ENCODE measurements at regions not wholly inside any gene's neighbourhood (a gene's known extent, or its start where the extent isn't known, plus 50 kb on each side); places are given as distances from the start of the nearest gene placed in this dataset.

DNA sequence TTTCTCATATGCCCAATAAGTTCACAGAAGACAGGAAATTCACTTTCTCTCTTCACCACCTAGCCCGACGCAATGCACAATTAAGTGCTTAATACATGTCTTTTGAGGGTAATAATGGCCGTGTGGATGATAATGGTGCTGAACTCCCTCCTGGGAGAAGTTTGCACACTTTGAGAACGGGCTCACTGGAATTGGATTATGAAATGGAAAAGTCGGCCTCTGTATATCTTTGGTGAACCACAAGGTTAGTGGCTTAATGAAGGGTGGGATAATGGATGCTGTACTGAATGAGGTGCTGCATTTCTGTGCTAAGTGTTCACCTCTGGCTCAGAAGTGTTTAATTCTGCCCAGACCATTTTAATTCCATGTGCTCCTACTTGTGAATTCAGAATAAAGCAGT, 207.5 kb downstream of the IRX2 start:
- no peak overlapping the region for H3K4me3 ChIP-seq (ENCODE audit: extremely low read depth in 1 of 4, insufficient read depth in 2 of 4, low read depth in 3 of 4, low read length in 4 of 4)
- H2AK5ac ChIP-seq (ENCODE audit: low read depth, low read length) = no peak overlapping the region
- H3K9ac ChIP-seq (replicated peaks in 1 of 4; ENCODE audit: extremely low read depth in 1 of 4, low read depth in 3 of 4, low read length in 3 of 4) = no peak overlapping the region
- H4K5ac ChIP-seq (ENCODE audit: insufficient read length, low read depth, low read length) = no peak overlapping the region
- H3K14ac ChIP-seq (ENCODE audit: insufficient read length) = no peak overlapping the region
- H3K56ac ChIP-seq (replicated peaks; ENCODE audit: insufficient read length, low read depth, low read length) = no peak overlapping the region
- H2BK5ac ChIP-seq (ENCODE audit: low read depth, low read length) = no peak overlapping the region
- WGBS, 2 experiments (ENCODE audit: extremely low coverage in 1 of 2, insufficient coverage in 1 of 2, insufficient read length in 1 of 2, insufficient replicate concordance in 2 of 2, low coverage in 1 of 2, low lambda C conversion rate in 2 of 2, missing lambda C conversion rate in 1 of 2) = 90% methylated on average over 5 of the region's 5 CpGs; no CpG with 5 or more reads in 1 of the 2 experiments
- no peaks in the 10 kb centered on the region for H3K36me3 ChIP-seq (ENCODE audit: control insufficient read depth in 2 of 4, insufficient read depth in 4 of 4, low read length in 3 of 4)
- no peak overlapping the region for H3K4ac ChIP-seq (replicated peaks; ENCODE audit: insufficient read length, low read depth, low read length)
- CTCF ChIA-PET (ENCODE audit: partially characterized antibody) = no interaction called here
- H2BK120ac ChIP-seq (replicated peaks; ENCODE audit: low read depth, low read length) = no peak overlapping the region
- H2BK12ac ChIP-seq (ENCODE audit: low read depth, low read length) = no peak overlapping the region
- no peak overlapping the region for H3K4me2 ChIP-seq (ENCODE audit: insufficient read depth in 1 of 2, low read depth in 2 of 2, low read length in 2 of 2)
- no peaks in the 10 kb centered on the region for H3K27me3 ChIP-seq (replicated peaks in 1 of 4; ENCODE audit: control insufficient read depth in 3 of 4, extremely low read depth in 1 of 4, insufficient read depth in 3 of 4, low read length in 3 of 4)
- no peak overlapping the region for H4K91ac ChIP-seq (replicated peaks; ENCODE audit: insufficient read length, low read length)
- TF ChIP-seq SP1 (IDR thresholded peaks at IDR 0.05; ENCODE audit: low read depth, low read length) (no peak), KDM4A (IDR thresholded peaks at IDR 0.05; ENCODE audit: low read depth, low read length, severe bottlenecking) (no peak)
- H3K23me2 ChIP-seq (ENCODE audit: low read depth, low read length) = peaks cover 8% of the 10 kb centered on the region
- H3K79me1 ChIP-seq (ENCODE audit: low read depth, low read length) = no peaks in the 10 kb centered on the region
- no peaks in the 10 kb centered on the region for H3K9me3 ChIP-seq (ENCODE audit: insufficient read depth in 2 of 2, low read depth in 1 of 2, low read length in 1 of 2)
- H4K8ac ChIP-seq (ENCODE audit: extremely low read depth, insufficient read depth, low read length) = no peak overlapping the region
- H2BK15ac ChIP-seq (ENCODE audit: low read length) = no peak overlapping the region
- no peak overlapping the region for H3K27ac ChIP-seq (ENCODE audit: low read depth, low read length)
- H3K23ac ChIP-seq (ENCODE audit: insufficient read length) = no peak overlapping the region
- POLR2A ChIA-PET (ENCODE audit: partially characterized antibody) = no interaction called here
- DNase-seq (ENCODE audit: low read depth in 1 of 2, low spot score in 2 of 2) (no peak), FAIRE-seq (no peak)
- H3K18ac ChIP-seq (ENCODE audit: extremely low read depth, low read length) = no peak overlapping the region
- H4K20me1 ChIP-seq (replicated peaks in 1 of 2; ENCODE audit: control insufficient read depth in 1 of 2, insufficient read depth in 2 of 2, low read length in 2 of 2) = no peaks in the 10 kb centered on the region
- no peak overlapping the region for H2AFZ ChIP-seq (ENCODE audit: low read length)
- H3K4me1 ChIP-seq (replicated peaks in 1 of 4; ENCODE audit: control insufficient read depth in 3 of 4, insufficient read depth in 4 of 4, low read length in 3 of 4) = peaks cover 0 to 5% (median 0%) of the 10 kb centered on the region in 4 experiments; a peak in 4 of 7 replicates
- no peak overlapping the region for H2BK20ac ChIP-seq (ENCODE audit: low read length)
- no peaks in the 10 kb centered on the region for H3K79me2 ChIP-seq (ENCODE audit: control insufficient read depth in 1 of 2, insufficient read depth in 2 of 2, low read length in 2 of 2)

Measured in H1 (cell line).